CD14-positive monocyte (primary cell): ENCODE measurements at regions not wholly inside any gene's neighbourhood (a gene's known extent, or its start where the extent isn't known, plus 50 kb on each side); places are given as distances from the start of the nearest gene placed in this dataset.

Source experiments
- DNase-seq, 3 donors: peaks; one replicate each; pipeline ENCODE4 v3.0.0-alpha.2; 2011 to 2022
- H2AFZ ChIP-seq: 2 replicates; pipeline ENCODE4 v1.6.0; 2012; ENCODE audit warnings: mild to moderate bottlenecking, low read depth, low read length, inconsistent platforms; ENCODE audit not compliant: insufficient read depth, poor library complexity, severe bottlenecking
- H3K27ac ChIP-seq, 2 donors: 1 replicate in 1 of 2; 2 replicates in 1 of 2; pipeline ENCODE4 v1.5.1; 2012 to 2013; ENCODE audit warnings: low read length in 2 of 2, control low read depth in 1 of 2, inconsistent platforms in 1 of 2, low read depth in 1 of 2, mild to moderate bottlenecking in 1 of 2
- H3K27me3 ChIP-seq, 2 donors: one replicate each; pipeline versions ENCODE4 v1.6.0 to v1.6.1; 2011 to 2013; ENCODE audit warnings: low read length in 2 of 2; ENCODE audit not compliant: control insufficient read depth in 2 of 2, insufficient read depth in 2 of 2
- H3K36me3 ChIP-seq, 2 donors: replicated peaks in 1 of 2; 1 replicate in 1 of 2; 2 replicates in 1 of 2; pipeline versions ENCODE4 v1.5.1 to v1.6.1; 2012 to 2013; ENCODE audit warnings: low read length in 2 of 2, control low read depth in 1 of 2, inconsistent platforms in 1 of 2, mild to moderate bottlenecking in 1 of 2; ENCODE audit not compliant: insufficient read depth in 2 of 2, control insufficient read depth in 1 of 2
- H3K4me1 ChIP-seq, 2 donors: 1 replicate in 1 of 2; 2 replicates in 1 of 2; pipeline versions ENCODE4 v1.5.1 to v1.6.1; 2012 to 2013; ENCODE audit warnings: low read length in 2 of 2, control low read depth in 1 of 2, inconsistent platforms in 1 of 2, mild to moderate bottlenecking in 1 of 2, moderate library complexity in 1 of 2; ENCODE audit not compliant: insufficient read depth in 2 of 2, control insufficient read depth in 1 of 2
- H3K4me2 ChIP-seq: replicated peaks from 2 replicates; pipeline ENCODE3; 2012; ENCODE audit warnings: low read length, moderate library complexity, mild to moderate bottlenecking; ENCODE audit not compliant: poor library complexity, severe bottlenecking; ENCODE audit errors: extremely low read depth
- H3K4me3 ChIP-seq, 3 experiments: fragments of 200-600 bp in 1 of 3; sonication (generic) in 1 of 3; replicated peaks in 1 of 3; 1 replicate in 2 of 3; 2 replicates in 1 of 3; pipeline ENCODE4 v1.5.1; 2011 to 2013; ENCODE audit warnings: low read length in 3 of 3, mild to moderate bottlenecking in 3 of 3, control low read depth in 2 of 3, low read depth in 2 of 3, inconsistent platforms in 1 of 3, moderate library complexity in 1 of 3
- H3K79me2 ChIP-seq: 2 replicates; pipeline ENCODE4 v1.6.0; 2012; ENCODE audit warnings: mild to moderate bottlenecking, control low read depth, inconsistent platforms, low read length, moderate library complexity; ENCODE audit not compliant: insufficient read depth
- H3K9ac ChIP-seq: 2 replicates; pipeline ENCODE4 v1.6.0; 2017; ENCODE audit warnings: low read length, mild to moderate bottlenecking; ENCODE audit not compliant: insufficient read depth, poor library complexity, severe bottlenecking
- H3K9me3 ChIP-seq, 2 donors: replicated peaks in 1 of 2; 1 replicate in 1 of 2; 2 replicates in 1 of 2; pipeline versions ENCODE4 v1.5.1 to v1.6.1; 2012 to 2013; ENCODE audit warnings: low read length in 2 of 2, control low read depth in 1 of 2; ENCODE audit not compliant: control insufficient read depth in 1 of 2, insufficient read depth in 1 of 2
- H4K20me1 ChIP-seq: 2 replicates; pipeline ENCODE4 v1.6.0; 2012; ENCODE audit warnings: mild to moderate bottlenecking, low read length, control low read depth, moderate library complexity; ENCODE audit not compliant: insufficient read depth
- H3K27ac Mint-ChIP-seq, 7 donors: one replicate each; pipeline ENCODE4 v1.8.0; 2020; ENCODE audit warnings: mild to moderate bottlenecking in 7 of 7, mixed read lengths in 7 of 7, moderate library complexity in 6 of 7, inconsistent platforms in 2 of 7
- H3K27me3 Mint-ChIP-seq, 3 donors: one replicate each; pipeline ENCODE4 v1.8.0; 2021 to 2022; ENCODE audit warnings: low read depth in 3 of 3, mild to moderate bottlenecking in 3 of 3, mixed read lengths in 3 of 3, moderate library complexity in 3 of 3, inconsistent platforms in 1 of 3
- H3K36me3 Mint-ChIP-seq, 2 donors: one replicate each; pipeline ENCODE4 v1.8.0; 2020; ENCODE audit warnings: mixed read lengths in 2 of 2, inconsistent platforms in 1 of 2, mild to moderate bottlenecking in 1 of 2
- H3K4me1 Mint-ChIP-seq: one replicate; pipeline ENCODE4 v1.8.0; 2020; ENCODE audit warnings: mild to moderate bottlenecking, mixed read lengths
- H3K4me3 Mint-ChIP-seq, 2 donors: one replicate each; pipeline ENCODE4 v1.8.0; 2020; ENCODE audit warnings: mild to moderate bottlenecking in 2 of 2, mixed read lengths in 2 of 2, moderate library complexity in 1 of 2
- H3K9me3 Mint-ChIP-seq, 7 donors: one replicate each; pipeline ENCODE4 v1.8.0; 2020 to 2022; ENCODE audit warnings: mixed read lengths in 7 of 7, mild to moderate bottlenecking in 6 of 7, moderate library complexity in 6 of 7, inconsistent platforms in 2 of 7
- WGBS: methylation state at CpG from one replicate; pipeline ENCODE4 v1.1.5; 2013; ENCODE audit warnings: missing lambda C conversion rate; ENCODE audit not compliant: insufficient coverage; 5-methylcytosine and 5-hydroxymethylcytosine counted together
- intact Hi-C, 2 donors: fragments of 100-400 bp; cut with micrococcal nuclease; formaldehyde crosslinking; loops; one replicate each; pipeline versions ENCODE4 v1.15.0 to v1.15.1; 2023
- TF ChIP-seq, protein P1 (sequence below): fragments of 200-600 bp; IDR thresholded peaks from one replicate; pipeline ENCODE4 v1.8.0; 2022; ENCODE audit warnings: antibody characterized with exemption, mild to moderate bottlenecking

DNA sequence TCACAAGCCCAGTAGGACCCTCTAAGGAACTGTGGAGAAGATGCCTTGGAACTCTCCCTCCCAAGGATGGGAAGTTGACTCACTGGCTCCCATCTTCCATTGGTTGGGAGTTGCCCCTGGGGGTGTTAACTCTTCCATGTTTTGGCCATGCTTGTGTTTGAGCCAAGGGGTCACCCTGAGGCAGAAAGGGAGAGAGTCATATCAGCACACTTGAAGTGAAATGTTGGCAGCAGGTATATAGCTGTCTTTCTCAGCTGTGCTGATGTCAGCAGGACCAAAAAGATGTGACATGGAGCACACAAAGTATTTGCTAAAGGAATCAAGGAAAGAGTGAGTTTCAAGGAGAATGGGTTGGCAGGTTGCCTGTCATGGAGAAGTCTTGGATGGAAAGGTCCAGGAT is 359.4 kb downstream of the RPS24 start:
- H3K4me3 Mint-ChIP-seq, result no peak overlapping the region
- H3K4me3 ChIP-seq, result no peak overlapping the region
- no peaks in the 10 kb centered on the region for H3K9me3 ChIP-seq
- TF ChIP-seq, protein P1, sequence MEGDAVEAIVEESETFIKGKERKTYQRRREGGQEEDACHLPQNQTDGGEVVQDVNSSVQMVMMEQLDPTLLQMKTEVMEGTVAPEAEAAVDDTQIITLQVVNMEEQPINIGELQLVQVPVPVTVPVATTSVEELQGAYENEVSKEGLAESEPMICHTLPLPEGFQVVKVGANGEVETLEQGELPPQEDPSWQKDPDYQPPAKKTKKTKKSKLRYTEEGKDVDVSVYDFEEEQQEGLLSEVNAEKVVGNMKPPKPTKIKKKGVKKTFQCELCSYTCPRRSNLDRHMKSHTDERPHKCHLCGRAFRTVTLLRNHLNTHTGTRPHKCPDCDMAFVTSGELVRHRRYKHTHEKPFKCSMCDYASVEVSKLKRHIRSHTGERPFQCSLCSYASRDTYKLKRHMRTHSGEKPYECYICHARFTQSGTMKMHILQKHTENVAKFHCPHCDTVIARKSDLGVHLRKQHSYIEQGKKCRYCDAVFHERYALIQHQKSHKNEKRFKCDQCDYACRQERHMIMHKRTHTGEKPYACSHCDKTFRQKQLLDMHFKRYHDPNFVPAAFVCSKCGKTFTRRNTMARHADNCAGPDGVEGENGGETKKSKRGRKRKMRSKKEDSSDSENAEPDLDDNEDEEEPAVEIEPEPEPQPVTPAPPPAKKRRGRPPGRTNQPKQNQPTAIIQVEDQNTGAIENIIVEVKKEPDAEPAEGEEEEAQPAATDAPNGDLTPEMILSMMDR, result no peak
- H2AFZ ChIP-seq, result no peak overlapping the region
- no peaks in the 10 kb centered on the region for H3K79me2 ChIP-seq
- H3K27ac ChIP-seq, result no peak overlapping the region
- intact Hi-C loops, result no loop called here
- H3K9me3 Mint-ChIP-seq, result no peaks in the 10 kb centered on the region
- peaks cover 1 to 2% (median 2%) of the 10 kb centered on the region in 3 donors for H3K27me3 Mint-ChIP-seq
- no peak overlapping the region for H3K27ac Mint-ChIP-seq
- H3K36me3 ChIP-seq, result no peaks in the 10 kb centered on the region
- DNase-seq, result no peak
- no peak overlapping the region for H3K9ac ChIP-seq
- H4K20me1 ChIP-seq, result no peaks in the 10 kb centered on the region
- no peaks in the 10 kb centered on the region for H3K36me3 Mint-ChIP-seq
- no peak overlapping the region for H3K4me2 ChIP-seq
- no peaks in the 10 kb centered on the region for H3K27me3 ChIP-seq
- H3K4me1 Mint-ChIP-seq, result no peaks in the 10 kb centered on the region
- H3K4me1 ChIP-seq, result no peaks in the 10 kb centered on the region

DNA sequence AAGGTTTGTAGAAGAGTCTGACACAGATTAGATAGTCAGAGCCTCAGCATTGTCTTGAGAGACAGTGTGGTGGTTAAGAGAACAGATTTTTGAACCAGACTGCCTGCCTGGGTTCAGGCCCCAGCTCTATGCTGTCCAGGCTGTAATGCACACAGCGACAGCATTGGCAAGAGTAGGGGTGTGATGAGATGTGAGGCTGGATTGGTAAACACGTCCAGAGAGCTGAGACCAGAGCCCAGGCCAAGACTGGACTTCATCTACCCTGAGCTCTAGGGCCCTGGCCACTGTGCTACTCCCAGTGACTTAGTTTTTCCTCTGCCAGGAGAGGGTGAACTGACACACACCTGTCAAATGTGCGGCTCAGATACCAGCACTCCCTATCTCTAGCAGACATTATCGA is 360.4 kb downstream of the RPS24 start:
- no peaks in the 10 kb centered on the region for H3K27me3 ChIP-seq
- no peaks in the 10 kb centered on the region for H3K36me3 Mint-ChIP-seq
- H3K4me1 ChIP-seq, result no peaks in the 10 kb centered on the region
- no peaks in the 10 kb centered on the region for H3K4me1 Mint-ChIP-seq
- intact Hi-C loops, result no loop called here
- H3K27ac ChIP-seq, result no peak overlapping the region
- DNase-seq, result no peak
- H3K27me3 Mint-ChIP-seq, result peaks cover 1 to 5% (median 4%) of the 10 kb centered on the region in 3 donors
- H3K9me3 Mint-ChIP-seq, result no peaks in the 10 kb centered on the region
- WGBS, result 92% methylated on average over 4 of the region's 4 CpGs
- TF ChIP-seq, protein P1, result no peak
- H3K79me2 ChIP-seq, result no peaks in the 10 kb centered on the region
- H4K20me1 ChIP-seq, result no peaks in the 10 kb centered on the region
- no peak overlapping the region for H3K4me3 Mint-ChIP-seq
- H3K4me3 ChIP-seq, result no peak overlapping the region
- no peak overlapping the region for H3K27ac Mint-ChIP-seq
- H3K4me2 ChIP-seq, result no peak overlapping the region
- no peak overlapping the region for H3K9ac ChIP-seq
- no peaks in the 10 kb centered on the region for H3K9me3 ChIP-seq
- no peaks in the 10 kb centered on the region for H3K36me3 ChIP-seq
- no peak overlapping the region for H2AFZ ChIP-seq
